ENCODE measurements at regions not wholly inside any gene's neighbourhood (a gene's known extent, or its start where the extent isn't known, plus 50 kb on each side); places are given as distances from the start of the nearest gene placed in this dataset.

DNA sequence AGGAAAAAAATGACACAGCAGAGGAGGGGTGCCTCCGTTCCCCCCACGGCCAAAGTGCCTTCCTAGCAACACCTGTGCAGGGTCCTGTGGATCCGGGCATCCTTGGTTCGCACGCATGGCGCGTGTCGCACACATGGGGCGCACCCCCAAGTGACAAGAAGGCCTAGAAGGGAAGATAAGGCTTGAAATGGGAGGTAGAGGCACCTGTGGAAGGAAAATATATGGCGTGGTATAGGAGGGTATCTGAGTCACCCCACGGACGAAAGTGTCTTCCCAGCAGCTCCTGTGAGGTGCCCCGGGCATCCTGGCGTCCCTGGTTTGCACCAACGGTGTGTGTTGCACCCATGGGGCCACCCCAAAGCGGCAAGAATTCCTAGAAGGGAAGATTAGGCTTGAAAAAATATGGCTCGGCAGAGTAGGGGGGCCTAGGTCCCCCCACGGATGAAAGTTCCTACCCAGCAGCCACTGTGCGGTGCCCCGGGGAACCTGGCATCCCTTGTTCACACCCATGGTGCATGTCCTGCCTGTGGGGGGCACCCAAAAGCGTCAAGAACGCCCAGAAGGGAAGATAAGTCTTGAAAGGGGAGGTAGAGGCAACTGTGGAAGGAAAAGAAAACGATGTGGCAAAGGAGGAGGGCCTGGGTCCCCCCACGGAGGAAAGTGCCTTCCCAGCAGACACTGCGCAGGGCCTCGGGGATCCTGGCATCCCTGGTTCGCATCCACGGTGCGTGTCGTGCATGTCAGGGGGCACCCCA is 280.0 kb downstream of the ALG10 start:
- TF ChIP-seq, protein P1, sequence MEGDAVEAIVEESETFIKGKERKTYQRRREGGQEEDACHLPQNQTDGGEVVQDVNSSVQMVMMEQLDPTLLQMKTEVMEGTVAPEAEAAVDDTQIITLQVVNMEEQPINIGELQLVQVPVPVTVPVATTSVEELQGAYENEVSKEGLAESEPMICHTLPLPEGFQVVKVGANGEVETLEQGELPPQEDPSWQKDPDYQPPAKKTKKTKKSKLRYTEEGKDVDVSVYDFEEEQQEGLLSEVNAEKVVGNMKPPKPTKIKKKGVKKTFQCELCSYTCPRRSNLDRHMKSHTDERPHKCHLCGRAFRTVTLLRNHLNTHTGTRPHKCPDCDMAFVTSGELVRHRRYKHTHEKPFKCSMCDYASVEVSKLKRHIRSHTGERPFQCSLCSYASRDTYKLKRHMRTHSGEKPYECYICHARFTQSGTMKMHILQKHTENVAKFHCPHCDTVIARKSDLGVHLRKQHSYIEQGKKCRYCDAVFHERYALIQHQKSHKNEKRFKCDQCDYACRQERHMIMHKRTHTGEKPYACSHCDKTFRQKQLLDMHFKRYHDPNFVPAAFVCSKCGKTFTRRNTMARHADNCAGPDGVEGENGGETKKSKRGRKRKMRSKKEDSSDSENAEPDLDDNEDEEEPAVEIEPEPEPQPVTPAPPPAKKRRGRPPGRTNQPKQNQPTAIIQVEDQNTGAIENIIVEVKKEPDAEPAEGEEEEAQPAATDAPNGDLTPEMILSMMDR (IDR thresholded peaks at IDR 0.05; ENCODE audit: extremely low read depth in 1 of 2, insufficient read depth in 1 of 2, low read depth in 1 of 2, low read length in 2 of 2) = no peak
- no peak for TF ChIP-seq POLR2A (IDR thresholded peaks at IDR 0.05; ENCODE audit: low read depth, low read length)
- TF ChIP-seq FOS (IDR thresholded peaks at IDR 0.05; ENCODE audit: borderline replicate concordance, insufficient read depth, low read length) = no peak
- TF ChIP-seq EZH2 (IDR thresholded peaks at IDR 0.05; ENCODE audit: borderline replicate concordance, low read depth, low read length, severe bottlenecking) = no peak
